Lower leg skin (tissue), 3 donors: ENCODE measurements at regions not wholly inside any gene's neighbourhood (a gene's known extent, or its start where the extent isn't known, plus 50 kb on each side); places are given as distances from the start of the nearest gene placed in this dataset.

Experiments used
- CTCF ChIP-seq, 3 donors: fragments of 450-650 bp; IDR thresholded peaks; one replicate each; pipeline ENCODE4 v1.5.1; 2016; ENCODE audit warnings: antibody characterized with exemption in 3 of 3, mild to moderate bottlenecking in 3 of 3, moderate library complexity in 2 of 3
- POLR2A ChIP-seq, 2 donors: fragments of 450-650 bp; IDR thresholded peaks; one replicate each; pipeline ENCODE4 v1.6.1; 2016 to 2017; ENCODE audit warnings: antibody characterized with exemption in 2 of 2, mild to moderate bottlenecking in 1 of 2, moderate library complexity in 1 of 2

DNA sequence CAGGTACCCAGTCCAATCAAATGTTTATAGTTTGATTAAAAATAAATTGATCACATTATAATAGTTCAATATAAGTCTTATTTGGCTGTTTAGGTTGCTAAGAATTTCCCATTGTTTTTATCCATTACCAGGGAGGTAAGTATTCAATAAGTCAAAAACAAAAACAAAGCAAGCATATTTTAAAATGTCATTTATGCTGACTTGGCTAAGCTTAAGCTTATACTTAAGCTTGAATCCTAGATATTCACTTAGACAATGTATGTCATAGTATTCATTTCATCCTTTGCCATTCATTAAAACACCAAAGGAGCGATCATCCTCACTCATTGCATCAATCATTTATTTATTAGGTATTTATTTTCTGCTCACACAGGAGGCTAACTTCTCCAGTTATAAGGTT, 144.9 kb downstream of the PRL start:
- TF ChIP-seq CTCF (IDR thresholded peaks at IDR 0.05) (no peak), POLR2A (IDR thresholded peaks at IDR 0.05) (no peak)
